Transverse colon (tissue), 4 donors: ENCODE measurements at regions not wholly inside any gene's neighbourhood (a gene's known extent, or its start where the extent isn't known, plus 50 kb on each side); places are given as distances from the start of the nearest gene placed in this dataset.

Source experiments
- DNase-seq: peaks from one replicate; pipeline ENCODE4 v3.0.0-alpha.2; 2019
- H3K27ac ChIP-seq, 4 donors: fragments of 200-600 bp; sonication (generic); 2 replicates each; pipeline ENCODE4 v1.5.1; 2016 to 2018; ENCODE audit warnings: inconsistent platforms in 4 of 4
- H3K27me3 ChIP-seq: fragments of 200-600 bp; sonication (generic); 2 replicates; pipeline ENCODE4 v1.5.1; 2017; ENCODE audit warnings: inconsistent platforms
- H3K36me3 ChIP-seq, 4 donors: fragments of 200-600 bp; sonication (generic); 2 replicates each; pipeline ENCODE4 v1.5.1; 2017 to 2019; ENCODE audit warnings: inconsistent platforms in 4 of 4
- H3K4me1 ChIP-seq, 4 donors: fragments of 200-600 bp; sonication (generic); 2 replicates each; pipeline ENCODE4 v1.5.1; 2017 to 2020; ENCODE audit warnings: inconsistent platforms in 4 of 4
- H3K4me3 ChIP-seq, 4 donors: fragments of 200-600 bp; sonication (generic); 1 replicate in 1 of 4; 2 replicates in 3 of 4; pipeline versions ENCODE4 v1.5.1 to v1.6.1; 2017 to 2019; ENCODE audit warnings: inconsistent platforms in 4 of 4
- H3K9me3 ChIP-seq, 2 donors: fragments of 200-600 bp; sonication (generic); 2 replicates each; pipeline ENCODE4 v1.5.1; 2017 to 2019; ENCODE audit warnings: inconsistent platforms in 2 of 2
- CTCF ChIP-seq, 5 experiments: fragments of 200-600 bp in 3 of 5; fragments of 450-650 bp in 2 of 5; sonication (generic) in 3 of 5; IDR thresholded peaks; 1 replicate in 2 of 5; 2 replicates in 3 of 5; pipeline ENCODE4 v1.5.1; 2016 to 2017; ENCODE audit warnings: antibody characterized with exemption in 5 of 5, inconsistent platforms in 3 of 5, mild to moderate bottlenecking in 2 of 5, moderate library complexity in 1 of 5
- EP300 ChIP-seq: sonication (generic); formaldehyde crosslinking; IDR thresholded peaks from one replicate; pipeline ENCODE4 v1.6.1; 2017; ENCODE audit warnings: antibody characterized with exemption, low read depth
- POLR2A ChIP-seq: fragments of 450-650 bp; IDR thresholded peaks from one replicate; pipeline ENCODE4 v1.6.1; 2016; ENCODE audit warnings: antibody characterized with exemption, mild to moderate bottlenecking, moderate library complexity
- POLR2AphosphoS5 ChIP-seq, 3 donors: sonication (generic); formaldehyde crosslinking; IDR thresholded peaks; one replicate each; pipeline ENCODE4 v1.6.1; 2016; ENCODE audit warnings: antibody characterized with exemption in 3 of 3
- WGBS, 2 donors: methylation state at CpG; one replicate each; pipeline ENCODE4 v1.1.5; 2018; ENCODE audit warnings: low coverage in 1 of 2; 5-methylcytosine and 5-hydroxymethylcytosine counted together
- in situ Hi-C, 4 donors: fragments of 200-750 bp; cut with MboI; loops; one replicate each; pipeline versions ENCODE4 v1.15.0 to v1.15.1; 2017; ENCODE audit warnings: low sequenced_read_pairs in 3 of 4, low pct_ligation_motif_present in 1 of 4, low pct_unique_long_range_greater_than_20kb in 1 of 4
- intact Hi-C: fragments of 100-400 bp; cut with DNase I; formaldehyde crosslinking; loops from one replicate; pipeline ENCODE4 v1.15.1; 2023; ENCODE audit warnings: low total_unique reads

GRCh38 chr5:2569176-2569575 lies 182.3 kb downstream of the IRX2 start:
- no peak overlapping the region for H3K27ac ChIP-seq
- intact Hi-C loops, result no loop called here
- 0 to 50% methylated on average over 1 to 10 of the region's 10 CpGs for WGBS, 2 donors

GRCh38 chr5:2566284-2566683 lies 185.2 kb downstream of the IRX2 start:
- intact Hi-C loops, result no loop called here
- 67 to 73% methylated on average over 3 of the region's 3 CpGs for WGBS, 2 donors
- H3K9me3 ChIP-seq, result no peaks in the 10 kb centered on the region
- in situ Hi-C loops, result no loop called here
- DNase-seq, result no peak
- H3K4me1 ChIP-seq, result no peaks in the 10 kb centered on the region
- no peaks in the 10 kb centered on the region for H3K36me3 ChIP-seq
- TF ChIP-seq POLR2AphosphoS5 (IDR thresholded peaks at IDR 0.05) (no peak), CTCF (IDR thresholded peaks at IDR 0.05) (no peak), POLR2A (no peak), EP300 (no peak)
- H3K27ac ChIP-seq, result no peak overlapping the region
- H3K4me3 ChIP-seq, result no peak overlapping the region
- H3K27me3 ChIP-seq, result no peaks in the 10 kb centered on the region

More at GRCh38 chr5:2569176-2569575, 182.3 kb downstream of the IRX2 start:
- Histone ChIP-seq H3K9me3 (no peaks in the 10 kb centered on the region), H3K36me3 (no peaks in the 10 kb centered on the region), H3K4me3 (no peak overlapping the region), H3K4me1 (no peaks in the 10 kb centered on the region), H3K27me3 (no peaks in the 10 kb centered on the region)
- in situ Hi-C loops, result no loop called here
- DNase-seq, result no peak
- TF ChIP-seq POLR2AphosphoS5 (IDR thresholded peaks at IDR 0.05), result no peak
- TF ChIP-seq EP300, result no peak
- no peak for TF ChIP-seq POLR2A
- TF ChIP-seq CTCF (IDR thresholded peaks at IDR 0.05), result no peak

GRCh38 chr5:2565147-2565546 lies 186.3 kb downstream of the IRX2 start:
- Histone ChIP-seq H3K27me3 (no peaks in the 10 kb centered on the region), H3K4me3 (no peak overlapping the region), H3K36me3 (no peaks in the 10 kb centered on the region), H3K27ac (no peak overlapping the region), H3K9me3 (no peaks in the 10 kb centered on the region), H3K4me1 (no peaks in the 10 kb centered on the region)
- in situ Hi-C loops, result no loop called here
- intact Hi-C loops, result no loop called here
- DNase-seq, result no peak
- TF ChIP-seq POLR2AphosphoS5 (IDR thresholded peaks at IDR 0.05) (no peak), POLR2A (no peak), CTCF (IDR thresholded peaks at IDR 0.05) (no peak), EP300 (no peak)
- WGBS, 2 donors, result 92% methylated on average over 6 of the region's 6 CpGs; no CpG with 5 or more reads in 1 of the 2 donors

- 88% methylated on average over 4 of the region's 6 CpGs; no CpG with 5 or more reads in 1 of the 2 donors for WGBS, 2 donors
- Histone ChIP-seq H3K4me3 (no peak overlapping the region), H3K36me3 (no peaks in the 10 kb centered on the region), H3K27me3 (no peaks in the 10 kb centered on the region), H3K4me1 (no peaks in the 10 kb centered on the region), H3K27ac (no peak overlapping the region), H3K9me3 (no peaks in the 10 kb centered on the region)
- TF ChIP-seq EP300, result no peak
- TF ChIP-seq POLR2AphosphoS5 (IDR thresholded peaks at IDR 0.05), result no peak
- no peak for TF ChIP-seq CTCF (IDR thresholded peaks at IDR 0.05)
- no peak for TF ChIP-seq POLR2A
- DNase-seq, result no peak
- in situ Hi-C loops (no loop called here), intact Hi-C loops (no loop called here)
Measured at GRCh38 chr5:2563046-2563445, 188.4 kb downstream of the IRX2 start.
